ENCODE measurements at regions not wholly inside any gene's neighbourhood (a gene's known extent, or its start where the extent isn't known, plus 50 kb on each side); places are given as distances from the start of the nearest gene placed in this dataset.

DNA sequence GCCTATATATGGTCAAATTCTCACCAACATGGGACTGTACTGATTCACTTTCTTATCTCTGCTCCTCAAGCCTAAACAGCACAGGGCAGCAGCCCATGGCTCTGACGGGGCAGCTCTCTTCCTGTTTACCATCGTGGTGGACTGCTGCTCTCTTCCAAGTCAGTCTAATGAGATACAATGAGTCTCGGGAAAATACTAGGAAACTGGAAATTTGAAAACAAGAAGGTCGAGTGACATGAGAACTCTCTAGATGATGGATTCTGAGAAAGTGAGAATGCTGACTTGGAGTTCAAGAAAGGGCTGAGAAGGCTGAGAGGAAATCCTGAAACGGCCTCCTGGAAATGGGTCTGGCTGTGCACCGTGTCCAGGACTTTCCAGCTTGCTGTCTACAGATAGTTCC, 122.8 kb upstream of the ARGLU1 start:
- no peak for DNase-seq (ENCODE audit: low spot score)
- TF ChIP-seq CTCF (conservative IDR thresholded peaks at IDR 0.05; ENCODE audit: low read depth, low read length) (no peak), EZH2 (IDR thresholded peaks at IDR 0.05; ENCODE audit: borderline replicate concordance, low read depth, low read length, poor library complexity, severe bottlenecking) (no peak)
- no peaks in the 10 kb centered on the region for H3K9me3 ChIP-seq (ENCODE audit: low read depth, low read length, poor library complexity, severe bottlenecking)
- H3K27ac ChIP-seq (ENCODE audit: low read depth, low read length, poor library complexity, severe bottlenecking), result no peak overlapping the region
- BruUV-seq (replicated peaks), result no TSS peak
- POLR2A ChIA-PET (ENCODE audit: low non-redundant PET), result no interaction called here
- no peaks in the 10 kb centered on the region for H3K4me1 ChIP-seq (ENCODE audit: insufficient read depth, low read length, poor library complexity, severe bottlenecking)
- H3K27me3 ChIP-seq (replicated peaks; ENCODE audit: insufficient read depth, low read depth, low read length, poor library complexity), result peaks cover 22% of the 10 kb centered on the region
- no peak overlapping the region for H3K4me3 ChIP-seq (ENCODE audit: low read depth, low read length, poor library complexity, severe bottlenecking)
- no peaks in the 10 kb centered on the region for H3K36me3 ChIP-seq (ENCODE audit: insufficient read depth, low read length, poor library complexity, severe bottlenecking)
- intact Hi-C loops (cut with micrococcal nuclease; ENCODE audit: unreplicated experiment), result no loop called here
- CTCF ChIA-PET, result no interaction called here

GRCh38 chr13:106689906-106690305, 122.0 kb upstream of the ARGLU1 start:
- DNase-seq (ENCODE audit: low spot score), result no peak
- Histone ChIP-seq H3K27ac (ENCODE audit: low read depth, low read length, poor library complexity, severe bottlenecking) (no peak overlapping the region), H3K4me3 (ENCODE audit: low read depth, low read length, poor library complexity, severe bottlenecking) (no peak overlapping the region), H3K36me3 (ENCODE audit: insufficient read depth, low read length, poor library complexity, severe bottlenecking) (no peaks in the 10 kb centered on the region), H3K27me3 (replicated peaks; ENCODE audit: insufficient read depth, low read depth, low read length, poor library complexity) (peaks cover 30% of the 10 kb centered on the region), H3K9me3 (ENCODE audit: low read depth, low read length, poor library complexity, severe bottlenecking) (no peaks in the 10 kb centered on the region), H3K4me1 (ENCODE audit: insufficient read depth, low read length, poor library complexity, severe bottlenecking) (no peaks in the 10 kb centered on the region)
- TF ChIP-seq EZH2 (IDR thresholded peaks at IDR 0.05; ENCODE audit: borderline replicate concordance, low read depth, low read length, poor library complexity, severe bottlenecking) (no peak), CTCF (conservative IDR thresholded peaks at IDR 0.05; ENCODE audit: low read depth, low read length) (no peak)
- POLR2A ChIA-PET (ENCODE audit: low non-redundant PET), result no interaction called here
- intact Hi-C loops (cut with micrococcal nuclease; ENCODE audit: unreplicated experiment), result no loop called here
- CTCF ChIA-PET, result no interaction called here
- no TSS peak for BruUV-seq (replicated peaks)

DNA sequence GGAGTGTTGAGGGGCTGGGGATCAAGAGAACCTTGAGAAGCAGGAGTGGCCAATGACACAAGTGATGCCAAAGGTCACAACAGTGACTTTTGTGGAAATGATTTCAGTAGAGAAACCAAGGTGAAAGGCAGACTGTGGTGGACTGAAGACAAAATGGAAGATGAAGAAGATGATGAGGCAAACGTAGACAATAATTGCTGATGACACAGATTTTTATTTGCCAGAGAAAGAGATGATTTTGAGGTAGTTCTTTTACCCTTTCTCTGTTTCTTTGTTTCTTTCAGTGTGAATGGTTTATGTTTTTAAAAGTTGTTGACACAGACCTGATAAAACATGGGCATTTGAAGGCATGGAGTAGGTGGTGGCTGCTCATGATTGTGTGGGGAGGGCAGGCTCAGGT, 121.0 kb upstream of the ARGLU1 start:
- H3K36me3 ChIP-seq (ENCODE audit: insufficient read depth, low read length, poor library complexity, severe bottlenecking), result no peaks in the 10 kb centered on the region
- DNase-seq (ENCODE audit: low spot score), result no peak
- intact Hi-C loops (cut with micrococcal nuclease; ENCODE audit: unreplicated experiment), result no loop called here
- BruUV-seq (replicated peaks), result no TSS peak
- H3K9me3 ChIP-seq (ENCODE audit: low read depth, low read length, poor library complexity, severe bottlenecking), result no peaks in the 10 kb centered on the region
- H3K4me3 ChIP-seq (ENCODE audit: low read depth, low read length, poor library complexity, severe bottlenecking), result no peak overlapping the region
- H3K4me1 ChIP-seq (ENCODE audit: insufficient read depth, low read length, poor library complexity, severe bottlenecking), result no peaks in the 10 kb centered on the region
- no peak for TF ChIP-seq CTCF (conservative IDR thresholded peaks at IDR 0.05; ENCODE audit: low read depth, low read length)
- TF ChIP-seq EZH2 (IDR thresholded peaks at IDR 0.05; ENCODE audit: borderline replicate concordance, low read depth, low read length, poor library complexity, severe bottlenecking), result no peak
- H3K27ac ChIP-seq (ENCODE audit: low read depth, low read length, poor library complexity, severe bottlenecking), result no peak overlapping the region
- peaks cover 34% of the 10 kb centered on the region for H3K27me3 ChIP-seq (replicated peaks; ENCODE audit: insufficient read depth, low read depth, low read length, poor library complexity)
- ChIA-PET POLR2A (ENCODE audit: low non-redundant PET) (no interaction called here), CTCF (no interaction called here)

Data from A673 (cell line).